ENCODE measurements at regions not wholly inside any gene's neighbourhood (a gene's known extent, or its start where the extent isn't known, plus 50 kb on each side); places are given as distances from the start of the nearest gene placed in this dataset.
"Not testable (repeated sequence)": the region's sequence is repeated elsewhere in the genome, so short reads cannot be mapped to it uniquely, and the experiment has no call there.

DNA sequence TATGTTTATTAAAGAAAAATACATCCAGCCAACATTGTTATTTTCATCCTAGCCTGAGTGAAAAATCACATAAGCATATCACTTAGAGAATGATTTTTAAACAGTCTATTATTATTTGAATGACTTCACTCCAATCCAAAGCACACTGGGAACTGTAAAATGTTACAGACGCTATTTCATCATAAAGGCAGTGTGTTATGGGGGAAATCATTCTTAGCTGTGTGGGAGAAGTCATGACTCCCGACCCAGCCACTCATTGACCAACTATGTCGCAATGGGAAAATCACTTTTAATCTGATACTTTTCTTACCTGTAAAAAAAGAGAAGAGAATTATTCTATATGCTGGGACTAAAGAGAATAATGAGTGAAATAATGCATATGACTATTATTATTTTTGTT is 653.6 kb downstream of the TTLL7 start:
- not testable (repeated sequence) for DNase-seq

DNA sequence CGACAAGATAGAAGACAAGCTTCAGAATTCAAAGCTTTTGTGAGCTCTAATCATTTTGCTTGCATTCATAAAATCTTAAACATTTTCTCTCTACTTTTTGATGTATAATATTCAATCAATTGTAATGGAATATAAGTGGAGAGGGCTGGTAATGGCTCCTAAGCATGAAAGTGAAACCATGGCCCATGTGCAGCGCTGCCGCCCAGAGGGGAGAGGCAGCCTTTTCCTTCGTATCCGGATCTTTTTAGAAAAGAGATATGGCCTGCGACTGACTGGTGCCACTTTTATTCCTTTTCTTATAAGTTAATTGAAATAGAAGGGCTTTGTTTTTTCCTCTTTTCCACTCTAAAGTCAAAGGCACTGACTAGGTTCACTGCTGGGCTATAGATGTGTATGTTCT is 655.2 kb downstream of the TTLL7 start:
- not testable (repeated sequence) for DNase-seq

- not testable (repeated sequence) for DNase-seq
These were observed 655.9 kb downstream of the TTLL7 start for GRCh38 chr1:83342995-83343394.

GRCh38 chr1:83332308-83332707 is 666.6 kb downstream of the TTLL7 start:
- not testable (repeated sequence) for DNase-seq

DNA sequence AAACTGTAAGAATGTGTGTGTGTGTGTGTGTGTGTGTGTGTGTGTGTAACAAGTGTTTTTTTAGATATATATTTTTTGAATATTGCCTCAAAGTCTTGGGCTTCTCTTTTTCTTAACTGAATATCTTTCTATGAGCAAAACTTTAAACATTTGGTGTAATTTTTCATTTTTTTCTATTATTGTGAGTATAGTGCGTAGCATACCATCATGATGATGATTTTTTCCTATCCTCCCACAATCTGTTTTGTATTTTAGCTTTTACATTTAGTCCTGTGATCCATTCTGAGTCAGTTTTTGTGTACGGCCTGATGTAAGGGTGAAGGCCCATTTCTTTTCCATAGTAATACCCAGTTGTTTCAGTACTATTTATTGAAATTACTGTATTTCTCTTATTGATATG is 680.6 kb downstream of the TTLL7 start:
- no peak for DNase-seq

GRCh38 chr1:83315446-83315845 is 683.5 kb downstream of the TTLL7 start:
- not testable (repeated sequence) for DNase-seq

GRCh38 chr1:83310161-83310560 is 688.8 kb downstream of the TTLL7 start:
- DNase-seq, result not testable (repeated sequence)

GRCh38 chr1:83309035-83309434 is 689.9 kb downstream of the TTLL7 start:
- not testable (repeated sequence) for DNase-seq

DNA sequence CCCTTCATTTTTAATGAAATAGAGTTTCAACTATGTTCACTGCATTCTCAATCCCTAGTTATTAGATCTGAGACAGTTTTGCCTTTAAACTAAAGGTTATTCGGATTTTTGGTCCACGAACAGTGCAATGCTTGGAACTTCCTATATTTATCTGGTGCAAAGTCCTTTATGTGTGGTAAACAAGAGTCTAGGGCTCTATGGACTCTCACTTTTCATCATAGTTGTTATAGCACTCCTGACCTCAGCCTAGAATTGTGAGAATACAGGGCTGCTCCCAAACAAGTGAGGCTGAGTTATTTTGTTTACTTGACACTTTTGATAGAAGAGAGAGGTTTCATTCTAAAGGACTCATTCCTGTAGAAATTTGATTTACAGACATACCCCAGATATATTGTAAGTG is 692.1 kb downstream of the TTLL7 start:
- DNase-seq, result not testable (repeated sequence)

DNA sequence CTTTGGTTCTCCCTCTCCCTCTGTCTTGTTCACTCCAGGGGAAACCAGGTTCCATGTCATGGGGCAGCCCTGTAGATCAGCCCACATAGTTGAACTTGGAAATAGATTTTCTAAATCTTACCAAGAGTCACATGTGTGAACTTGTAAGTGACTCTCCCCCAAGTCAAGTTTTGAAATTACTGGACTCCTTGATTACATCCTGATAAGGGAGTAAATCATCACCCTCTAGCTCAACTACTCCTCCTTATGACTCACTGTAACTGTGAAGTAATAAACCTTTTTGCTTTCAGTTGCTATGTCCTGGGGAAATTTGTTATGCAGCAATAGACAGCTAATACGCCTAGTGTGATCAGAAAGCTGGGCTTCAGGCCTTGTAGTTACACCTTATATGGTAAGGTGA is 703.3 kb downstream of the TTLL7 start:
- not testable (repeated sequence) for DNase-seq

- DNase-seq, result not testable (repeated sequence)
These were observed 711.5 kb downstream of the TTLL7 start for GRCh38 chr1:83287391-83287790.

- not testable (repeated sequence) for DNase-seq
These were observed 724.3 kb downstream of the TTLL7 start for GRCh38 chr1:83274656-83275055.

- DNase-seq, result not testable (repeated sequence)
These were observed 726.4 kb downstream of the TTLL7 start for GRCh38 chr1:83272484-83272883.

GRCh38 chr1:83271834-83272233 is 727.1 kb downstream of the TTLL7 start:
- not testable (repeated sequence) for DNase-seq

DNA sequence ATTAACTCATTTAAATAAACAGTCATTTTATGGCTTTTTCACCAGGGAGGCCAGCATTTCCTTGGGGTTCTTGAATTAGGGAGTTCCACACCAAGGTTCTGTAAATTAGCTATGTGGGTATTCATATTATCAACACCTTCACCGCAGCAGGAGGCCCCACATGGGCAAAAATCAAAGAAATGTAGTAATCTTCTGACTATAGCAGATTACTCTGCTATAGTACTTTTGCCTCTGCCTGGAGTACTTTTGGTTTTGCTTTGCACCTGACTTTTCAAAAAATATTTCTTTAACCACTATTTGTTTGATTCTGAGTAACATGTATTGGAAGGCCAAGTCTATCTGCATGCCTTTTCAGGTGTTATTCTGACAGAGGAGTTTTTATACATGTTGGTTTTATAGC is 728.1 kb downstream of the TTLL7 start:
- DNase-seq, result not testable (repeated sequence)

- DNase-seq, result not testable (repeated sequence)
These were observed 735.1 kb downstream of the TTLL7 start for GRCh38 chr1:83263808-83264207.

DNA sequence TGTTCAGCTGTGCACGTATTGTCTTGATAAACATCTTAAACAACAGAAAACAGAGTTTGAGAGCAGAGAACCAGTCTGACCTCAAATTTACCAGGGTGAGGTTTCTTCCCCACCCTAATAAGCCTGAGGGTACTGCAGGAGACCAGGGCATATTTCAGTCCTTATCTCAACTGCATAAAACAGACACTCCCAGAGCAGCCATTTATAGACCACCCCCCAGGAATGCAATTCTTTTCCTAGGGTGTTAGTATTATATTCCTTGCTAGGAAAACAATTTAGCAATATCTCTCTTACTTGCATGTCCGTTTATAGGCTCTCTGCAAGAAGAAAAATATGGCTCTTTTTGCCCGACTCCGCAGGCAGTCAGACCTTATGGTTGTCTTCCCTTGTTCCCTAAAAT is 747.2 kb downstream of the TTLL7 start:
- DNase-seq, result not testable (repeated sequence)

- DNase-seq, result not testable (repeated sequence)
These were observed 752.2 kb downstream of the TTLL7 start for GRCh38 chr1:83246780-83247179.

GRCh38 chr1:83244832-83245231 is 754.1 kb downstream of the TTLL7 start:
- not testable (repeated sequence) for DNase-seq

DNA sequence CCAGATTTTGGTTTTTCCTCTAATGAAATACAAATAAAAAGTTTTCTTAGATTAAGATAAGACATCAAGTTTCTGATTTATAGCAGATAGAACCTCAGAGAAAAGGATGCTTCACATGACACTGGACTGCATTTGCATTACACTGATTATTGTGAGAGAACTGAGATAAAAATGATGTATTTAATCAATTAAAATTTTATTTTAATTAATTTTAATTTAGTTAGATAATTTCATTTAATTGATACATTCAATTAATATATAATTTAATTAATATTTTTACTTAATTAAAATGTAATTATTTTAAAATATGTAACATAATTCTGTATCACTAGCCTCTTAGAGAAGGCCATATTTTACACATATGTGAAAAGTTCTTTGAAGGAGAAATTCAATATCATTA is 759.4 kb downstream of the TTLL7 start:
- not testable (repeated sequence) for DNase-seq

DNA sequence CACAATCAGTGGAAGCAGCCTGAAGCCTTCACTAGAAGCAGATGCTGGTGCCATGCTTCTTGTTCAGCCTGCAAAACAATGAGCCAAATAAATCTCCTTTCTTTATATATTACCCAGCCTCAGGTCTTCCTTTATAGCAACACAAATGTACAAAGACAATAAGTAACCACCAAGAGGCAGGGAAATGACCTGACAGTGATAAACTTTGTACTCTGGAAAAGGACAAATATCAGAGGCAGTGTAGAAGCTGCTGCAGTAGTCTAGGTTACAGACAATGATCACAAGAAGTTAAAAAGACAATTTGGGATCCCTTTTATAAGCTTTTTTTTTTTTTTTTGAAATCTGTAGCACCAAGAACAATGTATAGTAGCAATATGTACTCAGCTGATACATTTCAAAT is 760.3 kb downstream of the TTLL7 start:
- DNase-seq, result not testable (repeated sequence)

GRCh38 chr1:83219788-83220187 is 779.1 kb downstream of the TTLL7 start:
- DNase-seq, result not testable (repeated sequence)

DNA sequence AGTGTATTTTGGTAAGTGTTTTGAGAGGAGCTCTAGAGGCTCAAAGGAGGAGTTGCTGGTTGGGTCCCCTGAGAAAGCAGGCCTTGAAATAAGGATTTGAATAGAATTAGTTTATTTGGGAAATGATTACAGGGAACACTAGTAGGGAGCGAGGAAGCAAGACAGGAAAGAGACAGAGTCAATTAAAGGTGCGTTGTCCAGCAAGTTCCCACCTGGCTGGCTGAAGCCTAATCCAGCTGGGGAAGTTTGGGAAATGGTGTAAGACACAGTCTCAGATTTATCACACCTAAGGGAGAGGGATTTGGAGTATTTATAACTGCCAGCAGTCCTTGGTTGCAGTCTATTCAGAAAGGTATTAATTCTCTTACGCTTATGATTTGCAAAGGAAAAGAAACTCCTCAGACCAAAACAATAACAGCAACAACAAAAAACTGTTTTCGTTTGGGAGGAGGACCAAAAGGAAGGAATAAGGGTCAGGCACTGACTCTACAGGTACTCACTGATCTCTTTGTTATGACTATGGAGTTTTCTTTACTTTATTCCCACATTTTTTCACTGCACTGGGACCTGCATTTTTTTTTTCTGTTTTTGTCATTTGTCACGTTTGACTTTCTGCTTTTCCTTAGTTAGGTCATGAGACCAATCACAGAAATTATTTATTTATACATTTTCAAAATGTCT is 780.8 kb downstream of the TTLL7 start:
- not testable (repeated sequence) for DNase-seq

DNA sequence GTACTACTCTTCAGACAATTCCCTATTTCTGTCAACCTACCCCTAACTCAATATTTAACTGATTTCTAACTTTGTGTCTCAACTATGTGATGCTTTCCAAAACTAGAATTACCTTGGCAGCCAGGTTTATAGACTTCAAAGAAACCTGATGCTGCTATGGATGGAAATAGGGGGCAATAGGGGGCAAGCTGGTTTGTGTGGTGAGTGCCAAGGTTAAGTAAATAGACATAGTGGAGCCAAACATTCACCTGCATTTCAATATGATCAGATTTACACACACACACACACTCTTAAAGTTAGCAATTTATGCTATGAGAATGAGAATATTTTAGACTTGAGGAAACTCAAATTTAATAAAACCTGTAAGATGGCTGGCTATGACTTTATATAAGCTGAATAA is 784.6 kb downstream of the TTLL7 start:
- not testable (repeated sequence) for DNase-seq

DNA sequence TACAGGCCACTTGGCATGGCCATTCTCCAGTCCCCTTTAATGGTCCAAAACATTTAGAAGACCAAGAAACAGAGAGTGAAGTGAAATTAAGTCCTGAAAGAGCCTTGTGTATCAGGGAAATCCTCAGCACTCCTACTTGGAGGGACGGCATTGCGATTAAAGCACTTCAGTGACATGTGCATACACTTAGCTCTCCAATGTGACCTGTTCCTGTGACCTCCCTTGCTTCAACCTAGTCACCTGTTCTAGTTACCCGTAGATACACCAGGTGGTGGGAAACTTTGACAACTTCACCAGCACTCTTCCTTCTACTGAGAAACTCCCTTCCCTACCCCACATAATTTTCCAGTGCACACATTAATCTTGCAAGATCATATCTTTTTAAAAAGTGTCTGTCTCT is 785.3 kb downstream of the TTLL7 start:
- not testable (repeated sequence) for DNase-seq
